GM12873 (cell line): ENCODE measurements at regions not wholly inside any gene's neighbourhood (a gene's known extent, or its start where the extent isn't known, plus 50 kb on each side); places are given as distances from the start of the nearest gene placed in this dataset.

Experiments used
- CTCF ChIP-seq: IDR thresholded peaks from 2 replicates; pipeline ENCODE4 v1.5.1; 2012; ENCODE audit warnings: low read depth, mild to moderate bottlenecking, moderate library complexity, low read length, control low read depth; ENCODE audit not compliant: insufficient read depth; ENCODE audit errors: missing control alignments

- no peak for TF ChIP-seq CTCF
These were observed 1127.5 kb upstream of the CELF4 start for GRCh38 chr18:38693104-38693503.

GRCh38 chr18:38690626-38691025 lies 1125.0 kb upstream of the CELF4 start:
- TF ChIP-seq CTCF: no peak

- TF ChIP-seq CTCF: no peak
These were observed 1122.8 kb upstream of the CELF4 start for GRCh38 chr18:38688416-38688815.

- no peak for TF ChIP-seq CTCF
These were observed 1104.9 kb upstream of the CELF4 start for GRCh38 chr18:38670486-38670885.

- TF ChIP-seq CTCF: no peak
These were observed 1099.3 kb upstream of the CELF4 start for GRCh38 chr18:38664929-38665328.

- TF ChIP-seq CTCF: no peak
These were observed 1098.1 kb upstream of the CELF4 start for GRCh38 chr18:38663682-38664081.

- TF ChIP-seq CTCF: no peak
These were observed 1097.7 kb upstream of the CELF4 start for GRCh38 chr18:38663270-38663669.
